ENCODE measurements at regions not wholly inside any gene's neighbourhood (a gene's known extent, or its start where the extent isn't known, plus 50 kb on each side); places are given as distances from the start of the nearest gene placed in this dataset.

- no peak for TF ChIP-seq POLR2A (IDR thresholded peaks at IDR 0.05)
- no peak for TF ChIP-seq CTCF (IDR thresholded peaks at IDR 0.05 in 8 of 11, conservative IDR thresholded peaks at IDR 0.05 in 3 of 11)
These were observed 637.6 kb upstream of the SGCD start for GRCh38 chr5:155689406-155689805.

All from spleen (tissue), 7 donors.